ENCODE measurements at regions not wholly inside any gene's neighbourhood (a gene's known extent, or its start where the extent isn't known, plus 50 kb on each side); places are given as distances from the start of the nearest gene placed in this dataset.

DNA sequence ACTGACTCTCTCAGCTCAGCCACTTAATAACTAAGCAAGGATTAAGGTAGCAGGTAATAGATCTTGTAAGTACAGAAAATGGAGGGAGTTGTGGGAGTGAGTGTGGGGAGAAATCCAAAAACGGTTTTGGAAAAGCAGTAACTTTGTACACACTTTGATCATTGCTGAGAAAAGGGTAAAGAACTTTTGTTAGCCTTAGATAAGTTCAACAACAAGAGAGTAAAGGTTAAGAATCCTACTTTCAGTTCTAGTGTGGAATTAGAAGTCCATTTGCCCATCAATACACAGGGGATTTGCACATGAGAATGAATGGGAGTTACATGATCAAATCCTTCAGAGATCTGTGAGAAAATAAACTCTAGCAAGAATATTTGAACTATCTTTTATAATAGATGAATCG lies 528.7 kb downstream of the SOX2 start:
- DNase-seq (ENCODE audit: low read depth, low spot score) (no peak), FAIRE-seq (no peak)
- intact Hi-C loops (cut with micrococcal nuclease) (no loop called here), dilution Hi-C loops (cut with MboI; ENCODE audit: extremely low pct_ligation_motif_present, low sequenced_read_pairs) (no loop called here)
- Histone ChIP-seq H4K20me1 (replicated peaks; ENCODE audit: control insufficient read depth, extremely low read depth, insufficient read depth, low read length) (no peaks in the 10 kb centered on the region), H3K36me3 (ENCODE audit: control insufficient read depth in 2 of 2, extremely low read depth in 1 of 2, insufficient read depth in 2 of 2, low read length in 2 of 2) (no peaks in the 10 kb centered on the region), H3K9me1 (replicated peaks; ENCODE audit: control insufficient read depth, extremely low read depth, insufficient read depth, low read length) (no peaks in the 10 kb centered on the region), H3K9me3 (replicated peaks; ENCODE audit: control insufficient read depth, insufficient read depth, low read length) (no peaks in the 10 kb centered on the region), H3K4me3 (replicated peaks in 1 of 3; ENCODE audit: insufficient read depth in 1 of 3, low read depth in 1 of 3, low read length in 3 of 3) (no peak overlapping the region), H3K4me2 (ENCODE audit: insufficient read depth, low read length) (no peak overlapping the region), H3K9ac (replicated peaks; ENCODE audit: extremely low read depth, insufficient read depth, low read length) (no peak overlapping the region), H2AFZ (ENCODE audit: low read depth, low read length) (no peak overlapping the region), H3K27ac (ENCODE audit: insufficient read depth, low read depth, low read length) (no peak overlapping the region), H3K4me1 (ENCODE audit: control insufficient read depth, extremely low read depth, insufficient read depth, low read length) (no peaks in the 10 kb centered on the region), H3K79me2 (ENCODE audit: control insufficient read depth, insufficient read depth, low read length) (no peaks in the 10 kb centered on the region), H3K27me3 (ENCODE audit: control insufficient read depth in 2 of 2, insufficient read depth in 2 of 2, low read length in 2 of 2) (no peaks in the 10 kb centered on the region)
- ChIA-PET POLR2A (no interaction called here), CTCF (no interaction called here)
- no TSS peak for BruUV-seq (replicated peaks)
- TF ChIP-seq POLR2A (IDR thresholded peaks at IDR 0.05; ENCODE audit: low read depth, low read length) = no peak

DNA sequence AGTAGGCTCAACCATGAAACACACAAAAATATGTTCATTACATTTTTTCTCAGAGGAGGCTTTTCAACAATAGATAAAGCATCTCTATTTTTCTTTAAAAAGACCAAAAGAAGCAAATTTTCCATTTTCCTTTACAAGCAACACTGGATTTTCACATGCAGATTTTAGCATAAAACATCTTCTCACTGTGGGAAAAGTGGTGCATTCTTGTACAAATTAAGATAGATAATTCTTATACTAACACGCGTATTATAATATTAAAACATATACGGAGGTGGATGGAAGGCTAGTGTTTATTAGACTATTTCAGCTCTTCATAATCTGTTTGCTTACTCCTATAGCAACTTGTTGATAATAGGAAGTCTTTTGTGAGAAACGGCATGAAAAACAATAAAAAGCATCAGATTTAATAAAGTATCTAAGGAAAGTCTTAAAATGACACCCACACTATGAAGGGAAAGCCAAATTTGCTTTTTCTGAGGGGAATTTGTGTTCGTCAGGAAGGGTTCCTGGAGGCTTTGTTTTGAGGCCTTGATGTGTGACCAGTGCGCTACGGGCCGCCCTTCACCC lies 529.6 kb downstream of the SOX2 start:
- Histone ChIP-seq H3K4me3 (replicated peaks in 1 of 3; ENCODE audit: insufficient read depth in 1 of 3, low read depth in 1 of 3, low read length in 3 of 3) (no peak overlapping the region), H3K27ac (ENCODE audit: insufficient read depth, low read depth, low read length) (no peak overlapping the region), H3K79me2 (ENCODE audit: control insufficient read depth, insufficient read depth, low read length) (no peaks in the 10 kb centered on the region), H3K9me3 (replicated peaks; ENCODE audit: control insufficient read depth, insufficient read depth, low read length) (no peaks in the 10 kb centered on the region), H2AFZ (ENCODE audit: low read depth, low read length) (no peak overlapping the region), H3K36me3 (ENCODE audit: control insufficient read depth in 2 of 2, extremely low read depth in 1 of 2, insufficient read depth in 2 of 2, low read length in 2 of 2) (no peaks in the 10 kb centered on the region), H4K20me1 (replicated peaks; ENCODE audit: control insufficient read depth, extremely low read depth, insufficient read depth, low read length) (no peaks in the 10 kb centered on the region), H3K4me1 (ENCODE audit: control insufficient read depth, extremely low read depth, insufficient read depth, low read length) (no peaks in the 10 kb centered on the region), H3K9me1 (replicated peaks; ENCODE audit: control insufficient read depth, extremely low read depth, insufficient read depth, low read length) (no peaks in the 10 kb centered on the region), H3K4me2 (ENCODE audit: insufficient read depth, low read length) (no peak overlapping the region), H3K27me3 (ENCODE audit: control insufficient read depth in 2 of 2, insufficient read depth in 2 of 2, low read length in 2 of 2) (no peaks in the 10 kb centered on the region), H3K9ac (replicated peaks; ENCODE audit: extremely low read depth, insufficient read depth, low read length) (no peak overlapping the region)
- intact Hi-C loops (cut with micrococcal nuclease) (no loop called here), dilution Hi-C loops (cut with MboI; ENCODE audit: extremely low pct_ligation_motif_present, low sequenced_read_pairs) (no loop called here)
- FAIRE-seq (no peak), DNase-seq (ENCODE audit: low read depth, low spot score) (no peak)
- ChIA-PET CTCF (interaction anchor here (0.9 kb wide), 1 partner anchor 1032 kb away, joined by 3 read pairs; no protein-coding TSS in a partner anchor), POLR2A (no interaction called here)
- no peak for TF ChIP-seq FOS (IDR thresholded peaks at IDR 0.05; ENCODE audit: borderline replicate concordance, insufficient read depth, low read length)
- no peak for TF ChIP-seq POLR2A (IDR thresholded peaks at IDR 0.05; ENCODE audit: low read depth, low read length)
- TF ChIP-seq GATA2 (IDR thresholded peaks at IDR 0.05; ENCODE audit: insufficient read depth, insufficient read length, low read depth, low read length) = no peak
- TF ChIP-seq MYC (IDR thresholded peaks at IDR 0.05; ENCODE audit: low read depth, low read length) = no peak
- no peak for TF ChIP-seq CTCF (IDR thresholded peaks at IDR 0.05; ENCODE audit: extremely low read depth in 1 of 2, insufficient read depth in 1 of 2, low read depth in 1 of 2, low read length in 2 of 2)
- TF ChIP-seq JUN (IDR thresholded peaks at IDR 0.05; ENCODE audit: borderline replicate concordance, insufficient read depth, insufficient read length, low read depth) = no peak
- no peak for TF ChIP-seq POLR2AphosphoS5 (IDR thresholded peaks at IDR 0.05; ENCODE audit: insufficient read depth, low read depth, low read length)
- no peak for TF ChIP-seq EZH2 (IDR thresholded peaks at IDR 0.05; ENCODE audit: borderline replicate concordance, low read depth, low read length, severe bottlenecking)
- TF ChIP-seq, protein P1, sequence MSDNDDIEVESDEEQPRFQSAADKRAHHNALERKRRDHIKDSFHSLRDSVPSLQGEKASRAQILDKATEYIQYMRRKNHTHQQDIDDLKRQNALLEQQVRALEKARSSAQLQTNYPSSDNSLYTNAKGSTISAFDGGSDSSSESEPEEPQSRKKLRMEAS (IDR thresholded peaks at IDR 0.05; ENCODE audit: insufficient read depth, insufficient read length) = no peak
- no TSS peak for BruUV-seq (replicated peaks)
